HL-60 (cell line): ENCODE measurements at regions not wholly inside any gene's neighbourhood (a gene's known extent, or its start where the extent isn't known, plus 50 kb on each side); places are given as distances from the start of the nearest gene placed in this dataset.

ENCODE experiments used
- DNase-seq, 2 experiments: peaks; one replicate each; pipeline ENCODE4 v3.0.0-alpha.2; 2010 to 2020; ENCODE audit warnings: low read depth in 1 of 2, low spot score in 1 of 2
- H3K27ac ChIP-seq: fragments of 250-450 bp; sonication (Bioruptor Pico); replicated peaks from 2 replicates; pipeline ENCODE4 v1.5.1; 2020; ENCODE audit warnings: mild to moderate bottlenecking, moderate library complexity
- H3K27me3 ChIP-seq: fragments of 250-450 bp; sonication (Bioruptor Pico); 2 replicates; pipeline ENCODE4 v1.5.1; 2021; ENCODE audit warnings: mild to moderate bottlenecking, moderate library complexity; ENCODE audit not compliant: insufficient read depth, poor library complexity, severe bottlenecking
- H3K4me3 ChIP-seq: replicated peaks from 2 replicates; pipeline ENCODE4 v1.5.1; 2011; ENCODE audit warnings: mild to moderate bottlenecking, control low read depth, low read length; ENCODE audit not compliant: insufficient read depth
- CTCF ChIP-seq: IDR thresholded peaks from one replicate; pipeline ENCODE4 v1.5.1; 2011; ENCODE audit warnings: low read length, control low read depth, inconsistent platforms; ENCODE audit not compliant: insufficient read depth
- GABPA ChIP-seq: IDR thresholded peaks from 2 replicates; pipeline ENCODE4 v1.6.1; 2012; ENCODE audit warnings: low read depth
- POLR2AphosphoS5 ChIP-seq: IDR thresholded peaks from 2 replicates; pipeline ENCODE4 v1.6.1; 2012; ENCODE audit warnings: low read depth
- REST ChIP-seq: IDR thresholded peaks from 2 replicates; pipeline ENCODE4 v1.6.1; 2012; ENCODE audit warnings: low read depth; ENCODE audit not compliant: insufficient replicate concordance
- SPI1 ChIP-seq: IDR thresholded peaks from 2 replicates; pipeline ENCODE4 v1.6.1; 2012; ENCODE audit warnings: low read depth, mild to moderate bottlenecking, borderline replicate concordance

- no peak overlapping the region for H3K4me3 ChIP-seq
- no peaks in the 10 kb centered on the region for H3K27me3 ChIP-seq
- no peak for DNase-seq
- no peak overlapping the region for H3K27ac ChIP-seq
- no peak for TF ChIP-seq SPI1
- TF ChIP-seq CTCF, result no peak
- no peak for TF ChIP-seq REST
- no peak for TF ChIP-seq POLR2AphosphoS5
- TF ChIP-seq GABPA, result no peak
Measured at GRCh38 chr5:85441156-85441555, 1056.5 kb upstream of the EDIL3 start.

GRCh38 chr5:85441853-85442252 lies 1057.2 kb upstream of the EDIL3 start:
- TF ChIP-seq POLR2AphosphoS5 (no peak), SPI1 (no peak), REST (no peak), CTCF (no peak), GABPA (no peak)
- H3K27me3 ChIP-seq, result no peaks in the 10 kb centered on the region
- H3K4me3 ChIP-seq, result no peak overlapping the region
- no peak overlapping the region for H3K27ac ChIP-seq
- DNase-seq, result no peak

- Histone ChIP-seq H3K4me3 (no peak overlapping the region), H3K27ac (no peak overlapping the region), H3K27me3 (no peaks in the 10 kb centered on the region)
- no peak for DNase-seq
- no peak for TF ChIP-seq REST
- no peak for TF ChIP-seq POLR2AphosphoS5
- TF ChIP-seq CTCF, result no peak
- no peak for TF ChIP-seq GABPA
- TF ChIP-seq SPI1, result no peak
Measured at GRCh38 chr5:85452322-85453025, 1067.8 kb upstream of the EDIL3 start.
